ENCODE measurements at regions not wholly inside any gene's neighbourhood (a gene's known extent, or its start where the extent isn't known, plus 50 kb on each side); places are given as distances from the start of the nearest gene placed in this dataset.

GRCh38 chr13:30105381-30105780 is 202.0 kb downstream of the KATNAL1 start:
- no peak for DNase-seq

DNA sequence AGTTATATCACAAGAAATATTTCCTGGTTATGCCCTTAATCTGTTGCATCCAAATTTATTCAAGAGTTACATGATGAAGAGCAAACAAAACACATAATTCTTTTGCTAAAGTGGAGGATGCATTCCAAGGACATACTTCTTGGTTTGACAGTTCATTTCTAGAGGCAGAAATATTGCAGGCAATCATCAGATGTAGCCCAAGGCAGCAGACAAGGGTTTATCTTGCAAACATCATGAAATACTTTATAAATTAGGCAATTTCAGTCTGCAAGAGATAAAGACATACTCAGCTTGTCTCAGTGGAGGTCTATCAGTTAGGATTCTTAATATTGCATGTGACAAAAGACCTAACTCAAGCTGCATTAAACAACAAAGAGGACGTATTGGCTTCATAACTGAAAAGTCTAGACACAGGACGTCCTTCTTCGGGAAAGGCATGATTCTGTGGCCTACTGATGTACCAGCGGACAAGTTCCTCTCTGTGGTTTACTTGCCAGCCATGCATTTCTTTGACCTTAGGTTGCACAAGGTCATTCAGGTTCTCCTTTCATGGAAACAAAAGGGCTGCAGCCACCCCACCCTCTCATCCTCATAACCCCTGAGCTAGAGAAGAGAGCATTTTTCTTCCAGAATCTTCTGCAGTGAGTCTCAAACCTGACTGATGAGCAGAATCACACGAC is 204.1 kb downstream of the KATNAL1 start:
- no peak for DNase-seq

GRCh38 chr13:30100226-30100625 is 207.1 kb downstream of the KATNAL1 start:
- no peak for DNase-seq

- no peak for DNase-seq
Observed at GRCh38 chr13:30097701-30098100, 209.7 kb downstream of the KATNAL1 start.

DNA sequence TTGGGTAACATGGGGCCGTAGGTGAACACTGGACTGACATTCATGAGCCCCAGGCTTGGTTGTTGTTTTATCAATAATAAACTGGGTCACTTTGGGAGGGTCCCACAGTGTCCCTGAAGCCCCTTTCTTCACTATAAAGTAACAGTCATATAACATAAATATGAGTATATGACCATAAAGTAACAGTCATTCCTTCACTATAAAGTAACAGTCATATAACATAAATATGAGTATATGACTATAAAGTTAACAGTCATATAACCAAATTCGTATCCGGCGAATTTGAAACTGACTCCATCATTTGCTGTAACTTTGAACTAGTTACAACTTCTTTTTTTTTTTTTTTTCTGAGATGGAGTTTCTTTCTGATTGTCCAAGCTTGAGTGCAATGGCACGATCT is 210.3 kb downstream of the KATNAL1 start:
- DNase-seq: no peak

DNA sequence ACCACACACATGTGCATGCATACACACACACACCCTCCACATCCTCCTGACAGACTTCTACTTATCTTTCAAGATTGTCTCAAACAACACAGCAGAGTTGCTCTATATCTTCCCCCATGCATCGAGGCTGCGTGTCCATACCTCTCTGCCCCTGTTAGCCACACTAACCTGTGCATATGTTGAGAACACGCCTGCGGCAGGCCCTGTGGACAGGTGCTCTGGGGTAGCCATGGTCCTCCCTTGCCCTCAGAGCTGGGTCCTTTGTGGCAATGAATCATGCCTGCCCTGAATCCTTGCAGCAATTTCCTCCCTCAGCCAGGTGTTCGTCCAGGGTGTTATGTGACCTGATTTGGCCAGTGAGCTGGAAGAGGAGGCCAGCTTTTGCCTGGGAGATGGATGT is 213.3 kb downstream of the KATNAL1 start:
- DNase-seq: no peak

DNA sequence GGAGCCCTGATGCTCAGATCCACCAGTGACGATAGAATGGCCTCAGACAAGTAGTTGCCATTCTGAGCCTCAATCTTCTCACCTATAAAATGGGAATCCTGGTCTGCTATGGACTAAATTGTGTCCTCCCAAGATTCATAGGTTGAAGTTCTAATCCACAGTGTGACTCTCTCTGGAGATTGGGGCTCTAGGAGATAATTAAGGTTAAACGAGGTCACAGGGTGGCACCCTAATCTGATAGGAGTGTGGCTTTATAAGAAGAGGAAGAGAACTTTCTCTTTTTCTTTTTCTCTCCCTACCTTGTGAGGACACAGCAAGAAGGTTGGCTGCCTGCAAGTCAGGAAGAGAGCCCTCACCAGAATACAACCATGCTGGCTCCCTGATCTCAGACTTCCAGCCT is 214.1 kb downstream of the KATNAL1 start:
- no peak for DNase-seq

GRCh38 chr13:30091691-30092090 is 215.7 kb downstream of the KATNAL1 start:
- DNase-seq: no peak

DNA sequence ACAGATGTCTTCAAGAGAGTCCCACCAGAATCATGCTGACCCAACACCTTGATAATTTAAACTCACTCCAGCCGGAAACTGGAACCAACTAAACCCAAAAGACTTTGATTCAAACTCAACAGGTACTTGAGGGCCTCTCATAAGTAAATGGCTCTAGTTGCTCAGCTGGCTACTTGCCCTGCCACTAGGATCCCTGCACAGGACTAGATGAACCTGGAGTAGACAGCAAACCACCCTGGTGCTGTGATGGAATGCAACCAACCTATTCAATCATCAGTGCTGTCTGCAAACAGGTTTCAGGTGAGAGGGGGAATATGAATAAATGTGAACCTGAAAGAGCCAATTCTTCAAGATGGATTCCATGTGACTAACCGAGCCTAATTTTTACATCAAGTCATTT is 216.3 kb downstream of the KATNAL1 start:
- no peak for DNase-seq

DNA sequence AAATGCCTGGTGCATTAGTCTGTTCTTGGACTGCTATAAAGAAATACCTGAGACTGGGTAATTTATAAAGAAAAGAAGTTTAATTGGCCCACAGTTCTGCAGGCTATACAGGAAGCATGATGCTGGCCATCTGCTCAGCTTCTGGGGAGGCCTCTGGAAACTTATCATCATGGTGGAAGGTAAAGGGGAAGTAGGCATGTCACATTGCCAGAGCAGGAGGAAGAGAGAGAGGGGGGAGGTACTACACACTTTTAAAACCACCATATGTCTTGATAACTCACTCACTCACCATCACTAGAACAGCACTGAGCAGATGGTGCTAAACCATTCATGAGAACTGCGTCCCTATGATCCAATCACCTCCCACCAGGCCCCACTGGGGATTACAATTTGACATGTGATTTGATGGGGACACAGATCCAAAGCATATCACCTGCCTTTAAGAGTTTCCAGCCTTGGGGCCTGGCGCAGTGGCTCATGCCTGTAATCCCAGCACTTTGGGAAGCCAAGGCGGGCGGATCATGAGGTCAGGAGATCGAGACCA is 219.0 kb downstream of the KATNAL1 start:
- no peak for DNase-seq

- no peak for DNase-seq
Observed at GRCh38 chr13:30085087-30085486, 222.3 kb downstream of the KATNAL1 start.

DNA sequence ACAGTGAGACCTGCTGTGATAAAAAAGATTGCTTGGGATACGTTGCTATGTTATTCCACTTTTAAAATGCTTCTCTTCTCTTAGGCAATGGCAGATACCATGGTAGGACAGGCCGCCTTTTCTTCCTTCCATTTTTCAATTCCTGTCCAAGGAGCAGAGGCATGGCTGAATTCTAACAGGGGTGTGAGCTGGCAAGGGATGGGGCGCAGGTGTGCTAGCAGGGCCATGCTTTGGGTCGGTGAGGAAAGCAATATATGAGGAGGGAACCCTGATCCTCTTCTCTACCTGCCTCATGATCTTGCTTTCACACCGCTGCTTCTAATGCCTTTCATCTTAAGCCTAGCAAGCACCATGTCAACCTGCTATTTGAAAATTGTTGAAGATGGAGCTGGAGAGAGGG is 225.0 kb downstream of the KATNAL1 start:
- DNase-seq: no peak

- no peak for DNase-seq
Observed at GRCh38 chr13:30081331-30081730, 226.0 kb downstream of the KATNAL1 start.

- no peak for DNase-seq
Observed at GRCh38 chr13:30079501-30079900, 227.8 kb downstream of the KATNAL1 start.

- DNase-seq: no peak
Observed at GRCh38 chr13:30078059-30078458, 227.6 kb upstream of the UBL3 start.

- DNase-seq: no peak
Observed at GRCh38 chr13:30077240-30077735, 226.9 kb upstream of the UBL3 start.

DNA sequence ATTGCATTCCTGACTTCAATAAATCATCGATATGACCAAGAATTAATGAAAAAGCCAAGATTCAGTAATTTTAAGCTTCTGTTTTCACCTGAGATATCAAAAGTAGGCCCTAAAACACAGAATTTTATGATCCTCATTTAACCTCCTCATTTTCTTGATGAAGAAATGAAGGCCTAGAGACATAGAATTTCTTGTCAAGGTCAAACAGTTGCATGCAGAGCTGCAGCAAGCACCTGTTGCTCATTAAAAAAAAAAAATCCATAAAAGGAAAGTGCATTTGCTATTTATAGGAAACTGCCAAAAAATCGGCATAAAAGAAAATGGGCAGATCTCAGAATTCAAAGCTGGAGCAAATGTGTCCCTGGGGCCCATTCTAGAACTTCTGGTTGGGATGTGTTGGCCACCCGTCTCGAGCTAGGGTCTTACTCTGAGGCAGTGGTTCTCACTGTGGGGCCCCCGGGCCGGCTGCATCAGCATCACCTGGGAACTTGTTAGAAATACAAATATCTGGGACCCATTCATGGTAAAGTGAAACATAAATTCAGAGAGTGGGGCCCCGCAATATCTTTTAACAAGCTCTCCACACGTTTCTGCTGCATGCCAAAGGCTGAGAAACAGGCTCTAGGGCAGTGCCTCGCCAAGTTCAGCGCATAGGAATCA is 224.7 kb upstream of the UBL3 start:
- no peak for DNase-seq

DNA sequence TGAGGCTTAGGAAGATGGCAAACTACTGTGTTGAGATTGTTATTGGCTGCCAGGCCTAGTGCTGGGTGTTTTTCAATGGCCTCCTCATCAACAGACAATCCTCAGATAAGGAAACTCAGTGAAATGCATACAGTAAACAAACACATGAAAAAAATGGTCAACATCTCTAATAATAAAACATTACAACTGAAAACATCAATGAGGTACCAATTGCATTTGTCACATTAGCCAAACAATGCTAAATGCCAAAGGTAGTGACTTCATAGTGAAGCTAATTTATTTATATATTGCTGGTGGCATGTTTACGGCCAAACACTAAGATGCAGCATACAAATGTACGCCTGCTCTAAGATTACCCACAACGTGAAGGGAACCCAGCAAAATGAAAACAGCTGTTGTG is 224.0 kb upstream of the UBL3 start:
- DNase-seq: no peak

GRCh38 chr13:30072818-30073186 is 222.4 kb upstream of the UBL3 start:
- DNase-seq: no peak

GRCh38 chr13:30071969-30072817 is 221.8 kb upstream of the UBL3 start:
- no peak for DNase-seq

- no peak for DNase-seq
Observed at GRCh38 chr13:30065181-30065580, 214.8 kb upstream of the UBL3 start.

DNA sequence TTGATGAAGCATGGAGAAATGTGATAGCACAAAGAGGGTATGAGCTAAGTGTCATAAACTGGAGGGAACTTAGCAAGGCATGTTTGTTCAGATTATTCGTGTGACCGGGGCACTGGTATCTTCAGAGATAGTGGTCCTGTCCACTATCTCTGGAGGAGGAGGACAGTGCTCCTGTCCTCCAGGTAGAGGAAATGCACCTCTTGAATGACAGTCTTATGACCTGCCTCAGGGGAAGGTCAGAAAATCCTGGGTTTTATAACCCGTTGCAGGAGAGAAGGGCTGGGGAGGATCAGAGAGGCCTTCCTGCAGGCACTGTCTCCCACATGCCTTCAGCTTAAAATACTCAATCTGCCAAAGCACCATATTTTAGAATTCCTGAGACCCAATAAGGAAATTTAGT is 213.5 kb upstream of the UBL3 start:
- DNase-seq: no peak

GRCh38 chr13:30061217-30061616 is 210.8 kb upstream of the UBL3 start:
- DNase-seq: no peak

DNA sequence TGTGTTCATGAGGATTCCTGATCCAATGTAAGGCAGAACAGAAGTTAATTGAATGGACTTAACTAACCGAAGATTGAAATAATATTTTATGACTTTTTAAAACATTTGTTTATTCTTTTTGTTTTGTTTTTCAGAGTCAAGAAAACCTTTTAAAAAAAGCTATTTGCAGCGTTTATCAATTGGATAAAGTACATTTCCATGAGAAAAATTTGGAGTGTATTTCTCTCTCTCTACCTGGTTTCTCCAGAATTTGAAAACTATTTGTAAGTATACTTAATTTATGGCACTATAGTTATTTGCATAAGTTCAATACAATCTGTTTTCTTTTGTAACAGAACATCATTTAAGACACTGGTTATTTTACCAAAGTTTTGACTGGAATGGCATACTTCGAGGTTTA is 208.0 kb upstream of the UBL3 start:
- no peak for DNase-seq

Data from SIG-M5 (cell line).